Effector memory CD4-positive, alpha-beta T cell (primary cell): ENCODE measurements at regions not wholly inside any gene's neighbourhood (a gene's known extent, or its start where the extent isn't known, plus 50 kb on each side); places are given as distances from the start of the nearest gene placed in this dataset.
"Not testable (repeated sequence)": the region's sequence is repeated elsewhere in the genome, so short reads cannot be mapped to it uniquely, and the experiment has no call there.

Experiments
- DNase-seq, 3 donors: peaks; one replicate each; pipeline ENCODE4 v3.0.0-alpha.2; 2020
- H3K27ac ChIP-seq: 2 replicates; pipeline ENCODE4 v1.7.0; 2013; ENCODE audit warnings: mild to moderate bottlenecking, low read length, moderate library complexity; ENCODE audit not compliant: insufficient read depth, poor library complexity, severe bottlenecking
- H3K27me3 ChIP-seq: replicated peaks from 2 replicates; pipeline ENCODE4 v1.7.0; 2013; ENCODE audit warnings: mild to moderate bottlenecking, low read length; ENCODE audit not compliant: insufficient read depth, control insufficient read depth, poor library complexity, severe bottlenecking
- H3K36me3 ChIP-seq: 2 replicates; pipeline ENCODE4 v1.7.0; 2013; ENCODE audit warnings: mild to moderate bottlenecking, low read length, moderate library complexity; ENCODE audit not compliant: control insufficient read depth, insufficient read depth
- H3K4me1 ChIP-seq: 2 replicates; pipeline ENCODE4 v1.7.0; 2013; ENCODE audit warnings: low read length, mild to moderate bottlenecking; ENCODE audit not compliant: control insufficient read depth, insufficient read depth, poor library complexity, severe bottlenecking
- H3K4me3 ChIP-seq: 2 replicates; pipeline ENCODE4 v1.7.0; 2013; ENCODE audit warnings: low read length, low read depth, mild to moderate bottlenecking; ENCODE audit not compliant: insufficient read depth, poor library complexity, severe bottlenecking
- H3K9me3 ChIP-seq: 2 replicates; pipeline ENCODE4 v1.7.0; 2013; ENCODE audit warnings: mild to moderate bottlenecking, low read length, moderate library complexity; ENCODE audit not compliant: control insufficient read depth

DNA sequence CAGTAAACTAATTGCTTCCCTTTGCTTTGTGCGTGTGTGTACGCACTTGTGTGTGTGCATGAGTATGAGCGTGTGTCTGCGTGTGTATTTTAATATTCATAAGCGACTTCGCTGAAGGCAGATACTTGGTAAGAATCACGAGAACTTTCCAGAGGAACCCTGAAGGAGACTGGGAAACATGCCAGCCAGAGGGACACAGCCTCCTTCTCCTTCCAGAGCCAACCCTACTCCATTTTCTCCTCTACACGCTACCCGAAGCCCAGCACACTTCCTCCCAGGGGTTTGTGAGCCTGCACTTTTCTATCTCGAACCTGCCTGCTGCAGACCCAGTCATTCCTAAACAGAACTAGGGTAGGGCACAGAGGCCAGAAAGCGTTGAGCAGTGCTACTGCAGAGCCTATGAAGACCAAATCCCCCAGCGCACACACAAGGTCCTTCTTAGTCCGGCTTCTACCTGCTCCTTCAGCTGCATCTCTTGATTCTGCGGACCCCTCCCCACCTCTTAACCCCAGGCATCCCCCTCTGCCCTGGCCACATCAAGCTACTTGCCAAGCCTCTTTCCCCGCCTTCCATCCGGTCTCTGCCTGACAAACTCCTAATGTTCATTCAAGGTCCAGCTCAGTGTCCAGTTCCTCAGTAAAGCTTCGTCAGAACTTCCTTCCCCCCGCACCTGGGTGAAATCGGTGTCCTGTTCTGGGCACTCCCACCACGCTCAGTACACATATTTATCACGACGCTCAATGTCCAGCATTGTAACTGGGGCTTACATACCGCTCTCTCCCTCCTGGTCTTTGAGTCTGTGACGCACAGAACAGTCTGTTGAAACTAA, 191.8 kb downstream of the FAM43A start:
- DNase-seq, result no peak
- Histone ChIP-seq H3K9me3 (no peaks in the 10 kb centered on the region), H3K27me3 (no peaks in the 10 kb centered on the region), H3K4me3 (no peak overlapping the region), H3K27ac (no peak overlapping the region), H3K36me3 (no peaks in the 10 kb centered on the region), H3K4me1 (no peaks in the 10 kb centered on the region)

DNA sequence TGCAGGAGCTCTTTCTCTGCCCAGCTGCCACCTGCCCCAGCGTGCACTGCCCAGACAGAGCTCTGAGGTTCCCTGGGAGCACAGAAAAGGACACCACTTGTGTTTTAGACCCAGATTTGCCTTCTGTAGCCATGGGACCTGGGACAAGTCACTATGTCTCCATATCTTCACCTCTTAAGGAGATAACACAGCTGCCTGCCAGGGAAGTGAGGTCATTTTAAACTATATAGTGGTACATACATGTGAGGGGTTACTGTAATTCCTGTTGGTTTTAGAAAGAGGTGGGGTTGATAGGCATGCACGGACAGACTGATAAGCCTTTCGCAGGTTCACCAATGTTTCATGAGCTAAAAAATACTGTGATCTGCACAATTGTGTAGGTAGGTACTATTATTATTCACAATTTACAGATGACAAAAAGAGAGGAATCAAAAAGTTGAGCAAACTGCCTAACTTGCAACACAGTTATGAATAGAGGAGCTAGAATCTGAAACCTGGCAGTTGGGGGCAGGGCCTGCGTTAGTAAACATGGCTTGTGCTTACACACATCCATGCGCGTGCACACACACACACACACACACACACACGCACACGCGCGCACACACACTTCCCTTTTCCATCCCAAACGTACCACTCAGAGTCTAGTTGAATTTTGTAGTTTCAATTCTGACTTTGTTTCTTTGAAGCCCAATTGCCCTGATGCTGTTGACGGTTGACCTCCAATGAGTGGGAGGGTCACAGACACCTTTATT, 193.6 kb downstream of the FAM43A start:
- Histone ChIP-seq H3K9me3 (peaks cover 7% of the 10 kb centered on the region), H3K27ac (no peak overlapping the region), H3K36me3 (no peaks in the 10 kb centered on the region), H3K4me3 (no peak overlapping the region), H3K27me3 (no peaks in the 10 kb centered on the region), H3K4me1 (no peaks in the 10 kb centered on the region)
- DNase-seq, result no peak

DNA sequence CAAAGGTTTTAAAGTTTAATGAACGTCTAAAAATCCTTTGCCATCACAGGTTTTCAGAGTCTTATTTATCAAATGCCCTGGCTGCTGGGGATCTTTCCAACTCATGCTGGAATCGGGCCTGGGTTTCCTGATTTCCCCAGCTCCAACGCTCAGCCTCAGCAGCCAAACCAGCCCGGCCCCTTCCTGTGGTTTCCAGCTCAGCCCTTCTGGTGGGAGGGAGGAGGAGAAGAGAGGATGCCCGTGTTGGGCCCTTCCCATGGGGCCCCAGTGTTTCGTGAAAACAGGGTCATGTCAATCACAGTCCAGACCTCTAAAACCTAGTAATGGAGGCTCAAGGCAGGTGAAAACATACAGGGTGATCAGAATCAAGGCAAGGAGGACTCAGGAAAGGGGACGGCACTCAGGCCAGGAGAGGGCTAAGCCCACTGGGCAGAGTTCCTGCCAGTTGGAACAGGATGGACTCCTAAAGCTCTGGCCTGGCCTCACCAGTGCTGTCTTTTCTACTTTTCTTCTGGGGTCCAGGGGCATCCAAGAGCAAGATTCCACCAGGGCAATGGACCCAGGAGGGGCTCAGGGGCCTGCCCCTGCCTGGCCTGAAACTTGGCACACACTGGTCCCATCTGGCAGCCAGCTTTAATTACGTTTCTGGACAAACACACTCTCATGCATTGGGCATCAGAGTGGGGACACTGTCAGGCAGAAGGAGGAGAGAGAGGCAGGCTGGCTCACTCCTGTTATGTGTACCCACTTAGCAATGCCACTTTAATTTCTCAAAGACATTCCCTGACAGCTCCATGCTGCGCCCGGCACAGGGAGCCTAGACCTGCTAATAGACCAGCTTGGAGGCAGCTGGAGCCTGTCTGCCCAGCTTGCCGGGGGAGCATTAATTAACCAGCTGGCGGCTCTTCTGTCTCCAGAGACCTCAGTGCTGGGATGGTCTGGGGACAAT, 194.6 kb downstream of the FAM43A start:
- H3K27ac ChIP-seq, result no peak overlapping the region
- no peak overlapping the region for H3K4me3 ChIP-seq
- no peaks in the 10 kb centered on the region for H3K4me1 ChIP-seq
- no peaks in the 10 kb centered on the region for H3K27me3 ChIP-seq
- DNase-seq, result no peak
- peaks cover 8% of the 10 kb centered on the region for H3K9me3 ChIP-seq
- H3K36me3 ChIP-seq, result no peaks in the 10 kb centered on the region

DNA sequence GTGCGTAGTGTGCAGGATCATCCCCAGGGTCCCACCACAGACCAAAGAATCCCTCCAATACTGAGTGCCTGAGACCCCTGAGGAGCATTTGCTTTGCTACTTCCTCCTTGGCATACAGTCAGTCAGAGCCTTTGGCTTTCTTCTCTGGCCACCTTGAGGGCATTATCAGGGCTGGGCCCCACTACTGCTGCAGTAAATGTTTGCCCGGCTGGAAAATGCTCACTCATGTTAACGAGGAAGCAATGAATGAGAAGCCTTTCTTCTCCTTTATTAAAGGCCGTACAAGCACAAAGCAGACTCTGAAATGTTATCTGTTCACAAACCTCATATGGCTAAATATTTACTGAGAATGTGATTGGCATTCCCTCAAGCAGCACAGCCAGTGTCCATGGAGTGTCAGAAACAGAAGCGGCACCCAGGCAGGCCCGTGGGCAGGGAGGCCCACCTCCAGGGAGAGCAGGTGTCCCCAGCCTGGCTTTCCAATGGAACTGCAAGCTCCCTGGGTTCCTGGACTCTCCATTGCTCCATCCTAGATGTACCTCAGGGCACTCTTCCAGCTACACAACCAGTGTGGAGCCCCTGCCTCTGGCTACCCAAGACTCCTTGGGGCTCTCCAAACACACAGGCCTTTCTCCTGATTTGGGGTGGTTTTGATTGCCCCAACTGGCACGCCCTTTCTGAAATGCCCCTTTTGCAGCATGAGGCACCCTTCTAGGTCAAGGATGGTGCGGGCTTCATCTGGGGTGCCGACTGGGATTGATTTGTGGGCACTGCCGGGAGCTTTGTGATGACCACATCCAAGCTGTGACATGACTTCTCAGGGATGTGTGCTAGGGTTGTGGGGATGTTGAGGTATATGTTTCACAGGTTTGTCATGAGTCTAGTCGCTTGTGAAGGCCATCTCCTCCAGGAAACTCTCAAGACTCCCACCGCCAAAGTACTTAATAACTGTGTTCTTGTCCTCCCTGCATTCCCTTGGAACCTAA, 195.6 kb downstream of the FAM43A start:
- no peaks in the 10 kb centered on the region for H3K4me1 ChIP-seq
- H3K9me3 ChIP-seq, result peaks cover 8% of the 10 kb centered on the region
- no peak for DNase-seq
- no peak overlapping the region for H3K27ac ChIP-seq
- no peak overlapping the region for H3K4me3 ChIP-seq
- no peaks in the 10 kb centered on the region for H3K36me3 ChIP-seq
- H3K27me3 ChIP-seq, result no peaks in the 10 kb centered on the region

DNA sequence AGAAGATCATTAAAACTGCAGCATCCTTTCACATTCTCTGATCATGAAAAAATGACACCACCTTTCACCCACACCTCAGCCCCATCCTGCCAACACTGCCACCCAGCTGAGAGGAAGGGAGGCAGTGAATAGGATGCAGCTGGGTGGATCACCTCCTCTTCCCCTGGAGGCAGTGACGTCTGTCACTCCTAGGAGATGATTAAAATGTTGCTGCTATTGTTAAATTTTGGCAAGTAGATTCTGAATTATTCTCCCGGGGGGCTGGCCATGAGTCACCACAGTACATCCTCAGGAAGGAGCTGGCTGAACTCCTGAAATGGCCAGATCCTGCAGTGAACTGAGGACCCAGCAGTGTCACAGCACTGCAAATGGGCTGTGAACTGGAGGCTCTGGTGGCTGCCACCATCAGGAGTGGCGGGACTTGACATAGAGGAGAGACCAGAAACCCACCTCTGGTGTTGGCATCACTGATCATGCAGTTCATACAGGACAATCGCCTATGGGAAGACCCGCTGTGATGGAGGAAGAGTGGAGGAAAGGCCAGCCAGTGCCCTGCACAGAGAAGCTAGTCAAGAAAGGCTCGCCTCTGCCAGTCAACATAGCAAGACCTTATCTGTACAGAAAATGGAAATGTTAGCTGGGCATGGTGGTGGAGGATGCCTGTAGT, 199.1 kb downstream of the FAM43A start:
- Histone ChIP-seq H3K4me1 (no peaks in the 10 kb centered on the region), H3K4me3 (no peak overlapping the region), H3K36me3 (no peaks in the 10 kb centered on the region), H3K27me3 (no peaks in the 10 kb centered on the region), H3K9me3 (peaks cover 8% of the 10 kb centered on the region), H3K27ac (no peak overlapping the region)
- DNase-seq, result no peak

DNA sequence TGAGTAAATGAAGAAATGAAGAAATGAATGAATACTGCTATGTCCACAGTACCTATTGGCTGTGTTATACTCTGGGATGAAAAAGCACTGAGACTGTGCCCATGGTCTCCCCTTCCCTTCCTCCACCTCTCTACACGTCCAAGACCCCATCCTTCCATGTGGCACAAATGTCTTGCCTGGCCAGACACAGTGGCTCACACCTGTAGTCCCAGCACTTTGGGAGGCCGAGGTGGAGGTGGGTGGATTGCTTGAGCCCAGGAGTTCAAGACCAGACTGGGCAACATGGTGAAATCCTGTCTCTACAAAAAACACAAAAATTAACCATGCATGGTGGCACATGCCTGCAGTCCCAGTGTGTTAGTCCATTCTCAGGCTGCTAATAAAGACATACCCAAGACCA, 200.1 kb downstream of the FAM43A start:
- DNase-seq, result no peak

DNA sequence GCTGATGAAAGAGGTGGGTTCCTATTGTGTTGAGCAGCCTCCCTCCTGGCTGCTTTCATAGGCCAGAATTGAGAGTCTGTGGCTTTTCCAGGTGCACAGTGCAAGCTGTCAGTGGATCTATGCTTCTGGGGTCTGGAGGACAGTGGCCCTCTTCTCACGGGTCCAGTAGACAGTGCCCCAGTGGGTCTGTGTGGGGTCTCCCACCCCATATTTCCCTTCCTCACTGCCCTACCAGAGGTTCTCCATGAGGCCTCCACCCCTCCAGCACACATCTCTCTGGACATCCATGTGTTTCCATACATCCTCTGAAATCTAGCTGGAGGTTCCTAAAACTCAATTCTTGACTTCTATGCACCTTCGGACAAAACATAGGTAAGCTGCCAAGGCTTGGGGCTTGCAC, 201.2 kb downstream of the FAM43A start:
- Histone ChIP-seq H3K4me3 (no peak overlapping the region), H3K4me1 (no peaks in the 10 kb centered on the region), H3K36me3 (no peaks in the 10 kb centered on the region), H3K27ac (no peak overlapping the region), H3K27me3 (no peaks in the 10 kb centered on the region), H3K9me3 (peaks cover 8% of the 10 kb centered on the region)
- DNase-seq, result no peak

More for the DNA sequence above, 200.1 kb downstream of the FAM43A start:
- Histone ChIP-seq H3K27ac (no peak overlapping the region), H3K36me3 (no peaks in the 10 kb centered on the region), H3K4me3 (no peak overlapping the region), H3K27me3 (no peaks in the 10 kb centered on the region), H3K9me3 (peaks cover 8% of the 10 kb centered on the region), H3K4me1 (no peaks in the 10 kb centered on the region)

DNA sequence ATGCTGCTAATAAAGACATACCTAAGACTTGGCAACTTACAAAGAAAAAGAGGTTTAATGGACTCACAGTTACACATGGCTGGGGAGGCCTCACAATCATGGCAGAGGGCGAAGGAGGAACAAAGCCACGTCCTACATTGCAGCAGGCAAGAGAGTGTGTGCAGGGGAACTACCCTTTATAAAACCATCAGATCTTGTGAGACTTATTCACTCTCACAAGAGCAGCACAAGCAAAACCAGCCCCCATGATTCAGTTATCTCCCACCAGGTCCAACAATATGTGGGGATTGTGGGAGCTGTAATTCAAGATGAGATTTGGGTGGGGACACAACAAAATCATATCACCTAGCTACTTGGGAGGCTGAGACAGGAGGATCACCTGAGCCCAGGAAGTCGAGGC, 202.4 kb downstream of the FAM43A start:
- not testable (repeated sequence) for H3K9me3 ChIP-seq, H3K4me3 ChIP-seq, H3K27me3 ChIP-seq, DNase-seq, H3K4me1 ChIP-seq, H3K27ac ChIP-seq, H3K36me3 ChIP-seq
